SJCRH30 (cell line): ENCODE measurements at regions not wholly inside any gene's neighbourhood (a gene's known extent, or its start where the extent isn't known, plus 50 kb on each side); places are given as distances from the start of the nearest gene placed in this dataset.

Experiments
- DNase-seq, 2 experiments: peaks; one replicate each; pipeline ENCODE4 v3.0.0-alpha.2; 2015 to 2020
- H3K27ac ChIP-seq: fragments of 250-450 bp; sonication (Bioruptor Pico); 2 replicates; pipeline ENCODE4 v1.5.1; 2020; ENCODE audit warnings: mild to moderate bottlenecking, moderate library complexity
- H3K27me3 ChIP-seq: fragments of 250-450 bp; sonication (Bioruptor Pico); 2 replicates; pipeline ENCODE4 v1.5.1; 2020; ENCODE audit warnings: mild to moderate bottlenecking, moderate library complexity
- H3K36me3 ChIP-seq: fragments of 250-450 bp; sonication (Bioruptor Pico); 2 replicates; pipeline ENCODE4 v1.5.1; 2020; ENCODE audit warnings: mild to moderate bottlenecking, moderate library complexity
- H3K4me1 ChIP-seq: fragments of 250-450 bp; sonication (Bioruptor Pico); 2 replicates; pipeline ENCODE4 v1.5.1; 2020; ENCODE audit warnings: mild to moderate bottlenecking, moderate library complexity
- H3K4me3 ChIP-seq: fragments of 250-450 bp; sonication (Bioruptor Pico); 2 replicates; pipeline ENCODE4 v1.5.1; 2020; ENCODE audit warnings: mild to moderate bottlenecking, moderate library complexity
- H3K9me3 ChIP-seq: fragments of 250-450 bp; sonication (Bioruptor Pico); replicated peaks from 2 replicates; pipeline ENCODE4 v1.5.1; 2020; ENCODE audit warnings: mild to moderate bottlenecking, moderate library complexity

DNA sequence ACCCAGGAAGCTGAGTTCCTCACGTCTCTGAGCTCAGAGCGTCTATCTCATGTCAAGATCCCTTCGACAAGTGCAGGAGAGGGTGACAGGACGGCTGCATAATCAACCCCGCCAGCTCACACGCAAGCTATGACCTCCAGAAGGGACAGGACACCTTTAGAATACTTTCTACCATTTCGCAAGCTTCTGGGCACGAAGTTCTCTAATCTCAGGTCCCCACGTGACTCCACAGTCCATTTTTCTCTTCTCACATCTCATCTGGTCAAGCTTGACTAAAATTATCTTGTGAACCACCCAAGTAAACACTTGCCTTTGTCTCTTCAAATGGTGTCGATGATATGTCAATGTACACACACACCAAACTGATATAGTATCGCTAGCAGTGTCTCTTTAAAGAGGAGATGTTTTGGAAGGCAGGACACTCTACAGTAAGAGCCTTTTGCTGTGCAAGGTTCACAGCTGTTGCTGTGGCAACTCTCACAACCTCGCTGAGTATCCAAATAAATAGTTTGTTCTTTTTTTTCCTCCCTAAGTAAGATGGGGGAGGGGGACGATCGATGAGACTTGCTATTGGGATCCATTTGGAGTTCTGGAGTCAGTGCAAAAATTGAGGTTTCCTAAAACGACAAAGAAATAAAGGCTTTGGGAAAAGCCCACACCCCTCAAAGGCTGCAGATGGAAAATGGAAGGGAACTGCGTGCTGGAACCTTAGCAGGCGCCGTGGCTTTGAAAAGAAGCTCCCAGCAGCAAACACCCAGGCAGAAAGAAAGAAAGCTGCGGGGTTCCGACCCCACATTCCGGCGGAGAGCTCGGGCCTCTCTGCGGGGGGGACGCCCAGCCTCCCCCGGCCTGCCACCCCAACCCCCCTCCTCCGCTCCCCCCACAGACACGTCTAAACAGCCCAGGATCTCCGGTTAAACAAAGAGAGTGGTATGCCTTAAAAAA is 215.4 kb upstream of the UBASH3B start:
- no peaks in the 10 kb centered on the region for H3K36me3 ChIP-seq
- DNase-seq: peak; percentile 12 to 45
- peak overlapping the region; percentile 59 for H3K4me3 ChIP-seq
- H3K27me3 ChIP-seq: no peaks in the 10 kb centered on the region
- H3K27ac ChIP-seq: no peak overlapping the region
- no peaks in the 10 kb centered on the region for H3K4me1 ChIP-seq
- no peaks in the 10 kb centered on the region for H3K9me3 ChIP-seq

DNA sequence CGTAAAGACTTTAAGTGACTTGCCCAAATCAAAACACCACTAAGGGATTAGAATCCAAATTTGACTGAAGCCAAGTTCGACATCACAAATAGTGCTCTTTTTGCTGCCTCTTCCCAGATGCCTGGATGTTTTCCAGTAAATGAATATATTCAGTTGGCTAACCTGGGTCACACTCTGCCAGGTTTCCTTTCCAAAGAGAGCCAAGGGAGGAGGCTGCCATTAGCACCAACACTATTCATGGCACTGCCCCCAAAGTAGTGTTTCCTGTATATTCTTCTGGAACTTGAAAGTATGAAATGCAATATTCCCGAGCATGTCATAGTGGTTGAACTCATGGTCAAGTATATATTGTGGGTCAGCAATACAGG is 219.3 kb upstream of the UBASH3B start:
- DNase-seq: no peak
- Histone ChIP-seq H3K4me3 (no peak overlapping the region), H3K27me3 (no peaks in the 10 kb centered on the region), H3K9me3 (no peaks in the 10 kb centered on the region), H3K27ac (no peak overlapping the region), H3K4me1 (no peaks in the 10 kb centered on the region), H3K36me3 (no peaks in the 10 kb centered on the region)

DNA sequence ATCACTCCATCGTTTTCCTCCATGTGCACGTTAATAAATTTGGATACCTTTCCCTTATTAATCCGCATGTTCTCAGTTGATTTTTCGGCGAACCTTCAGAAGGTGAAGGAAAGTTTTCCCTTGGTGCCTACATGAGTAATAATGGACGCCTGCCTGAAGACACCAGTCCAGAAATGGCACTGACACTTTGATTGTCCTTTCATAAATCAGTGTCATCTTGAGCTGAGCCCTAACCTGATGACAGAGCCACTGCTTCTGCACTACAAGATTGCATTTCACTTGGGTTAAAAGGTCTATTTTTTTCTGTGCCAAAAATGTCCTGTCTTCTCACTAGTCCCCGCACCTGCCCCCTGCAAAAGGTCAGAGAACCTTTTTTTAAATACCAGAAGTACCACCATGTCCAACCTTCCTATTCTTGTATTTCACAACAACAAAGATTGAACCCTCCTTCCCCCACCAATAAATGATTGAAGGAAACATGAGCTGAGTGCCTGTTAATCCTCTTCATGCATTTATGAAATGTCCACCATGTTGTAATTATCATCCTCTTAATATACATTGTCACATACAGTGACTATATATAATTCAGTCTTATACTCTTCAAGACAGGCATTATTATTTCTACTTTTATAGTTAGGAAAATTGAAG is 219.9 kb upstream of the UBASH3B start:
- no peaks in the 10 kb centered on the region for H3K27me3 ChIP-seq
- no peak overlapping the region for H3K27ac ChIP-seq
- H3K36me3 ChIP-seq: no peaks in the 10 kb centered on the region
- no peak for DNase-seq
- H3K9me3 ChIP-seq: no peaks in the 10 kb centered on the region
- no peak overlapping the region for H3K4me3 ChIP-seq
- H3K4me1 ChIP-seq: no peaks in the 10 kb centered on the region

- DNase-seq: no peak
- Histone ChIP-seq H3K4me1 (no peaks in the 10 kb centered on the region), H3K27ac (no peak overlapping the region), H3K9me3 (no peaks in the 10 kb centered on the region), H3K4me3 (no peak overlapping the region), H3K27me3 (no peaks in the 10 kb centered on the region), H3K36me3 (no peaks in the 10 kb centered on the region)
Measured at GRCh38 chr11:122434786-122435185, 220.7 kb upstream of the UBASH3B start.

- no peaks in the 10 kb centered on the region for H3K4me1 ChIP-seq
- H3K4me3 ChIP-seq: no peak overlapping the region
- no peak for DNase-seq
- H3K9me3 ChIP-seq: no peaks in the 10 kb centered on the region
- no peaks in the 10 kb centered on the region for H3K36me3 ChIP-seq
- no peak overlapping the region for H3K27ac ChIP-seq
- H3K27me3 ChIP-seq: no peaks in the 10 kb centered on the region
Measured at GRCh38 chr11:122430490-122430889, 225.0 kb upstream of the UBASH3B start.

DNA sequence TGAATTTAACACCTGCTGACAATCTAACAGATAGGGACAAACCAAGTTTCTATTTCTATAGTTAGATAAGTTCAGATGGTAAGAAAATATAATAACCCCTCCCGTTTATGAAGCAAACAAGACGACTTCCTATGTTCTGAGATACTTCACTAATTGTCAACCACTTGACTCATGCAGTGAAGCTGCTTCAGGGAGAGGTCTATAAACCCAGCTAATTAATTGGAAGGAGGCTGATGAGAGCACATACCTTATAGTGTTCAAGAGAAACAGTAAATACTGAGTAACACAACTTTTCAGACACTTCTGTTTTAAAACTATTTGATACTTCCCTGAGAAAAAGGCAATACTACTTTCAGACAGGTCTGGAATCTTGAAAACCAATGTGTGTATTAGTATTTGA is 229.4 kb upstream of the UBASH3B start:
- Histone ChIP-seq H3K27ac (no peak overlapping the region), H3K9me3 (no peaks in the 10 kb centered on the region), H3K4me3 (no peak overlapping the region), H3K4me1 (no peaks in the 10 kb centered on the region), H3K36me3 (no peaks in the 10 kb centered on the region), H3K27me3 (no peaks in the 10 kb centered on the region)
- DNase-seq: no peak

- no peaks in the 10 kb centered on the region for H3K27me3 ChIP-seq
- no peak overlapping the region for H3K4me3 ChIP-seq
- DNase-seq: no peak
- no peaks in the 10 kb centered on the region for H3K4me1 ChIP-seq
- no peaks in the 10 kb centered on the region for H3K36me3 ChIP-seq
- no peaks in the 10 kb centered on the region for H3K9me3 ChIP-seq
- no peak overlapping the region for H3K27ac ChIP-seq
Measured at GRCh38 chr11:122424636-122425035, 230.9 kb upstream of the UBASH3B start.

DNA sequence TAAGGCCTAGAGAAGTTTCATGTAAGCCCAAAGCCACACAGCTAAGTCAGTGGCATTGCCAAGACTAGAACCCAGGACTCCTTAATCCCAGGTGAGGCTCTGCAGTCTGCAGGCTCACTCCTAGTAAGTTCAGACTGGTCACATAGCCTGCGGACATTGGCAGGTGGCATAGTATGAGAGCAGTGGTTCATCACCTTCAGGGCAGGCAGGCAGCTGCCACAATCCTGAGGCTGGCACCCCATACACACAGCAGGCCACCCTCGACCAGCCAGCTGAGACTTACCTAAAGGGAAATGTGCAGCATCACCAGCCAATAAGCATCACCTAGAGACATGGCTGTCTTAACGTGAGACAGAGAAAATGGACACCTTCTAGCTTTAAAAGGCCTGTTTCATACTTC is 231.6 kb upstream of the UBASH3B start:
- Histone ChIP-seq H3K27me3 (no peaks in the 10 kb centered on the region), H3K4me3 (no peak overlapping the region), H3K27ac (no peak overlapping the region), H3K9me3 (no peaks in the 10 kb centered on the region), H3K36me3 (no peaks in the 10 kb centered on the region), H3K4me1 (no peaks in the 10 kb centered on the region)
- no peak for DNase-seq

DNA sequence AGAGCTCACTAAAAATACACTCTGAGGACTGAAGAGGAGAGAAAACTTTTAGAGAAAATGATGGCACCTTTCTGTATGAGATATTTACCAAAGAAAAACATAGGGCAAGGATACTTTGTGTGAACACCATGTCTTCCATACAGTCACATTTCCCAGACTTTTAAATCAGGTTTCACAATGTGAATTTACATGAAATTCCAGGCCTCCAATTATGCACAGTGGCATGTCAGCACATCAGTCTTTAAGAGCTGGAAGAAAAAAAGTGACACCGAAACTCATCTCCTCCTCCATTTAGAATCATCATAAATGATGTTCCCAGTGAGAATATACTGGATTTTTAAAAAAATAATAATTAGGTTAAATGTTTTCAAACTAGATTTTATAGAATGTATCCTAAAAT is 232.2 kb upstream of the UBASH3B start:
- DNase-seq: no peak
- no peaks in the 10 kb centered on the region for H3K4me1 ChIP-seq
- no peak overlapping the region for H3K4me3 ChIP-seq
- no peaks in the 10 kb centered on the region for H3K36me3 ChIP-seq
- no peak overlapping the region for H3K27ac ChIP-seq
- no peaks in the 10 kb centered on the region for H3K9me3 ChIP-seq
- no peaks in the 10 kb centered on the region for H3K27me3 ChIP-seq

- no peaks in the 10 kb centered on the region for H3K9me3 ChIP-seq
- no peak overlapping the region for H3K4me3 ChIP-seq
- H3K4me1 ChIP-seq: no peaks in the 10 kb centered on the region
- H3K36me3 ChIP-seq: no peaks in the 10 kb centered on the region
- H3K27me3 ChIP-seq: no peaks in the 10 kb centered on the region
- DNase-seq: no peak
- H3K27ac ChIP-seq: no peak overlapping the region
Measured at GRCh38 chr11:122422682-122423081, 232.8 kb upstream of the UBASH3B start.

GRCh38 chr11:122421702-122422101 is 233.8 kb upstream of the UBASH3B start:
- Histone ChIP-seq H3K27me3 (no peaks in the 10 kb centered on the region), H3K4me3 (no peak overlapping the region)
- no peak for DNase-seq

DNA sequence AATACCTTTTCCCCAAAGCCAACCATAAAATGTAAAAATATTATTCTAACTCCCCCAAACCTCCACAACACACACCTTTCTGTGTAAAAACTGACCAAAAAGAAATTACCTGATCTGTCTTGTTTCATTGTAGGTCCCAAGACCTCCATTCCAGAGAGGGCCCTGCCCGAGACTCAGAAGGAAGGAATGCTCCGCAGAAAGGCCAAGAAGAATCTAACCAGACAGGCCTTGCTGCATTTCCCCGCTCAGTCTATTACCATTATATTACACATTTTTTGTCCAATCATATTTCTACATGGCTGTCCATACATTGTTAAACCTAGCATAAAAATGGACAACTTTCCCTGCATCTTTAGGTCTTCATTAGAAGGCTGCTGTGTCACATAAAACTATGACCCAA is 237.5 kb upstream of the UBASH3B start:
- Histone ChIP-seq H3K4me3 (no peak overlapping the region), H3K27me3 (no peaks in the 10 kb centered on the region), H3K4me1 (no peaks in the 10 kb centered on the region), H3K36me3 (no peaks in the 10 kb centered on the region), H3K9me3 (no peaks in the 10 kb centered on the region), H3K27ac (no peak overlapping the region)
- DNase-seq: no peak

More at GRCh38 chr11:122421702-122422101, 233.8 kb upstream of the UBASH3B start:
- no peak overlapping the region for H3K27ac ChIP-seq
- H3K36me3 ChIP-seq: no peaks in the 10 kb centered on the region
- no peaks in the 10 kb centered on the region for H3K9me3 ChIP-seq
- no peaks in the 10 kb centered on the region for H3K4me1 ChIP-seq

DNA sequence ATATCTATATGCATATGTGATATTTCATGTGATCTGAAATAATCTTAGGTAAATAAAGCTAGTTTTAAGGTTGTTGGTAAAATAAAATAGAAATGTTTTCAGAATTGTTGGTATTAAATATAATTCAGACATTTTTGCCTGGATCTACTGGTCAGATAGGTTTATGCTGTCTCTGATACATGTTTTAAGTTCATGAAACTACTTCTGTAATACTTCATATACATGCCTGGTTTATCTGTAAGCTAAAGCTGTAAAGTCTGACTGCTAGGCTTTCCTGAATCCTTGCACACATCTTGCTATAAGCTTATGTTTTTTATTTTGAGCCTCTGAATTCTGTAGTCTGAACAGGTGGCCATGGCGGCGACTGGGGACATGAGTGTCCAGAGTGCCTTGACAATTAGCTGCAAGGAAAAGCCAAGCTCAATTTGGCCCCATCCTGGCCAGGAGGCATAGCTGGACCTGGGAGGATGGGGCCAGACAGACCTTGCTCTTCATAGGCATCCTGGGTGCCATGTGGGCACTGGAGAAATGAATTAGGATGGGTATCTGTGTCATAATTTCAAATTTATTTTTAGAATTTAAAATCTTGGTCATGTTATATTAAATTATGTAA is 241.0 kb upstream of the UBASH3B start:
- Histone ChIP-seq H3K27me3 (no peaks in the 10 kb centered on the region), H3K4me3 (no peak overlapping the region), H3K36me3 (no peaks in the 10 kb centered on the region), H3K9me3 (no peaks in the 10 kb centered on the region), H3K4me1 (no peaks in the 10 kb centered on the region), H3K27ac (no peak overlapping the region)
- DNase-seq: no peak

DNA sequence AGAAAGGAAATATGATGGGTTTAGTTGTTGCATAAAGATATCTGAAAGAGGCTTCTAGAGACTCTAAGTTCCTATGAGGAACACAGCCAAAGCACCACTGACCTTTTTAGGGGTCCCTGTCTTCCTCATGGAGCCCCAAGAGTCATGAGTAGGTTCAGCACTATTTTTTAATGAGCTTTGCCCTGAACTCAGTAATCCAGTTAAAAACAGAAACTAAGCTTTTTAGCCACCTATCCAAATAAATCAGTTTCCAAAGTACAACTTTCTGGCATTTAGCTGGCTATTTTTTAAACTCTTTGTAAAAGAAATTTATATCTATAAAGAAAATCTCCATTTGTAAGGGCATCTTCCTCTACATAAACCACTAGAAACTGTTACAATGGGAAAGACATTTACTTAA is 241.8 kb upstream of the UBASH3B start:
- no peak overlapping the region for H3K4me3 ChIP-seq
- no peak overlapping the region for H3K27ac ChIP-seq
- no peak for DNase-seq
- no peaks in the 10 kb centered on the region for H3K4me1 ChIP-seq
- H3K27me3 ChIP-seq: no peaks in the 10 kb centered on the region
- H3K9me3 ChIP-seq: no peaks in the 10 kb centered on the region
- H3K36me3 ChIP-seq: no peaks in the 10 kb centered on the region

GRCh38 chr11:122412581-122412980 is 242.9 kb upstream of the UBASH3B start:
- Histone ChIP-seq H3K36me3 (no peaks in the 10 kb centered on the region), H3K27ac (no peak overlapping the region), H3K4me3 (no peak overlapping the region), H3K9me3 (no peaks in the 10 kb centered on the region), H3K4me1 (no peaks in the 10 kb centered on the region), H3K27me3 (no peaks in the 10 kb centered on the region)
- no peak for DNase-seq
